ENCODE measurements at regions not wholly inside any gene's neighbourhood (a gene's known extent, or its start where the extent isn't known, plus 50 kb on each side); places are given as distances from the start of the nearest gene placed in this dataset.

DNA sequence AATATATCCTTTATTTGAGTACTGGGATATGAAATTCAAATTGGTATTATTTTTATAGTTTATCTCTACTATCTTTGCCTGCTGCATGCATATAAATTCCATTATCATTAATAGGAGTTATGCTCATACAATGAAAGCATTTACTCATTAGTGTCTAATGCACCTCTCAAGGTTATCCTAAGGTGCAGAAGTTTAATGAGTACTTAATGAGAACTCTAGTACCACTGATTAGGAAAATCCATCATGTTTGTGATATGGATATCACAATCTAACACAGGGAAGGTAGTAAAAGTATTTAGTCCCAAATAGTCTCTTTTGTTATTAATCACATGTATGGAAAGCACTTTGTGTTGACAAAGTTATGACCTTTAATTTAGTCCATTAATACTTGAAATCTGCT, 77.2 kb upstream of the SLC10A2 start:
- TF ChIP-seq POLR2A (IDR thresholded peaks at IDR 0.05) = no peak
- TF ChIP-seq, protein P1, sequence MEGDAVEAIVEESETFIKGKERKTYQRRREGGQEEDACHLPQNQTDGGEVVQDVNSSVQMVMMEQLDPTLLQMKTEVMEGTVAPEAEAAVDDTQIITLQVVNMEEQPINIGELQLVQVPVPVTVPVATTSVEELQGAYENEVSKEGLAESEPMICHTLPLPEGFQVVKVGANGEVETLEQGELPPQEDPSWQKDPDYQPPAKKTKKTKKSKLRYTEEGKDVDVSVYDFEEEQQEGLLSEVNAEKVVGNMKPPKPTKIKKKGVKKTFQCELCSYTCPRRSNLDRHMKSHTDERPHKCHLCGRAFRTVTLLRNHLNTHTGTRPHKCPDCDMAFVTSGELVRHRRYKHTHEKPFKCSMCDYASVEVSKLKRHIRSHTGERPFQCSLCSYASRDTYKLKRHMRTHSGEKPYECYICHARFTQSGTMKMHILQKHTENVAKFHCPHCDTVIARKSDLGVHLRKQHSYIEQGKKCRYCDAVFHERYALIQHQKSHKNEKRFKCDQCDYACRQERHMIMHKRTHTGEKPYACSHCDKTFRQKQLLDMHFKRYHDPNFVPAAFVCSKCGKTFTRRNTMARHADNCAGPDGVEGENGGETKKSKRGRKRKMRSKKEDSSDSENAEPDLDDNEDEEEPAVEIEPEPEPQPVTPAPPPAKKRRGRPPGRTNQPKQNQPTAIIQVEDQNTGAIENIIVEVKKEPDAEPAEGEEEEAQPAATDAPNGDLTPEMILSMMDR (IDR thresholded peaks at IDR 0.05) = no peak
